SJSA1 (cell line): ENCODE measurements at regions not wholly inside any gene's neighbourhood (a gene's known extent, or its start where the extent isn't known, plus 50 kb on each side); places are given as distances from the start of the nearest gene placed in this dataset.
A peak's percentile ranks its signal among the peaks of the same experiment; 100 is the strongest.

Source experiments
- DNase-seq, 2 experiments: peaks; one replicate each; pipeline ENCODE4 v3.0.0-alpha.2; 2015 to 2020; ENCODE audit warnings: low spot score in 2 of 2, low read depth in 1 of 2
- H3K27ac ChIP-seq: fragments of 250-450 bp; sonication (Bioruptor Pico); 2 replicates; pipeline ENCODE4 v1.5.1; 2020; ENCODE audit warnings: mild to moderate bottlenecking, moderate library complexity
- H3K27me3 ChIP-seq: fragments of 250-450 bp; sonication (Bioruptor Pico); replicated peaks from 2 replicates; pipeline ENCODE4 v1.5.1; 2020; ENCODE audit warnings: mild to moderate bottlenecking, moderate library complexity
- H3K36me3 ChIP-seq: fragments of 250-450 bp; sonication (Bioruptor Pico); 2 replicates; pipeline ENCODE4 v1.5.1; 2020; ENCODE audit warnings: mild to moderate bottlenecking
- H3K4me1 ChIP-seq: fragments of 250-450 bp; sonication (Bioruptor Pico); replicated peaks from 2 replicates; pipeline ENCODE4 v1.6.1; 2021; ENCODE audit warnings: mild to moderate bottlenecking
- H3K4me3 ChIP-seq: fragments of 250-450 bp; sonication (Bioruptor Pico); 2 replicates; pipeline ENCODE4 v1.5.1; 2020; ENCODE audit warnings: mild to moderate bottlenecking
- H3K9me3 ChIP-seq: fragments of 250-450 bp; sonication (Bioruptor Pico); replicated peaks from 2 replicates; pipeline ENCODE4 v1.5.1; 2020; ENCODE audit warnings: mild to moderate bottlenecking

- no peaks in the 10 kb centered on the region for H3K9me3 ChIP-seq
- no peak overlapping the region for H3K27ac ChIP-seq
- H3K36me3 ChIP-seq, result no peaks in the 10 kb centered on the region
- no peak for DNase-seq
- H3K4me3 ChIP-seq, result no peak overlapping the region
- H3K27me3 ChIP-seq, result no peaks in the 10 kb centered on the region
- no peaks in the 10 kb centered on the region for H3K4me1 ChIP-seq
Measured at GRCh38 chr5:85096421-85096820, 711.7 kb upstream of the EDIL3 start.

- Histone ChIP-seq H3K4me3 (no peak overlapping the region), H3K27ac (no peak overlapping the region), H3K27me3 (no peaks in the 10 kb centered on the region; the same call in 1 of the 2 replicates), H3K4me1 (no peaks in the 10 kb centered on the region), H3K36me3 (no peaks in the 10 kb centered on the region), H3K9me3 (no peaks in the 10 kb centered on the region)
- no peak for DNase-seq
Measured at GRCh38 chr5:85108471-85108870, 723.8 kb upstream of the EDIL3 start.

DNA sequence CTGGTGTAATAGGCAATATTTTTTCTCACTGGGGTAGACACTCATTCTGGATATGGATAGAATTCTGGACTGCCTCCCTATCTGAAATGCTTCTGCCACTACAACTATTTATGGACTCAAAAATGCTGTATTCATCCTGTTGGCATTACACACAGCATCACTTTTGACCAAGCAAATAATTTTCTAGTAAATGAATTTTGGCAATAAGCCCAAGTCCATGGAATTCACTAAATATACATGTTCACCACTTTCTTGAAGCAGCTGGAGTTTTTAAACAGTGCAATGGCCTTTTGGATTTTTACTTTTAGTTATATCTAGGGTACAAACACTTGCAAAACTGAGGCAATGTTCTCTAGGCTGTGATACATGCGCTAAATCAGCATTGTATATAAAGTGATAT, 724.9 kb upstream of the EDIL3 start:
- no peak overlapping the region for H3K27ac ChIP-seq
- DNase-seq, result no peak
- no peaks in the 10 kb centered on the region for H3K4me1 ChIP-seq
- H3K36me3 ChIP-seq, result no peaks in the 10 kb centered on the region
- H3K9me3 ChIP-seq, result no peaks in the 10 kb centered on the region
- no peak overlapping the region for H3K4me3 ChIP-seq
- no peaks in the 10 kb centered on the region for H3K27me3 ChIP-seq

- H3K4me1 ChIP-seq, result no peaks in the 10 kb centered on the region
- DNase-seq, result peak in 1 of 2 experiments; percentile 10
- no peak overlapping the region for H3K27ac ChIP-seq
- H3K27me3 ChIP-seq, result no peaks in the 10 kb centered on the region
- no peak overlapping the region for H3K4me3 ChIP-seq
- no peaks in the 10 kb centered on the region for H3K36me3 ChIP-seq
- H3K9me3 ChIP-seq, result no peaks in the 10 kb centered on the region
Measured at GRCh38 chr5:85132269-85132668, 747.6 kb upstream of the EDIL3 start.

DNA sequence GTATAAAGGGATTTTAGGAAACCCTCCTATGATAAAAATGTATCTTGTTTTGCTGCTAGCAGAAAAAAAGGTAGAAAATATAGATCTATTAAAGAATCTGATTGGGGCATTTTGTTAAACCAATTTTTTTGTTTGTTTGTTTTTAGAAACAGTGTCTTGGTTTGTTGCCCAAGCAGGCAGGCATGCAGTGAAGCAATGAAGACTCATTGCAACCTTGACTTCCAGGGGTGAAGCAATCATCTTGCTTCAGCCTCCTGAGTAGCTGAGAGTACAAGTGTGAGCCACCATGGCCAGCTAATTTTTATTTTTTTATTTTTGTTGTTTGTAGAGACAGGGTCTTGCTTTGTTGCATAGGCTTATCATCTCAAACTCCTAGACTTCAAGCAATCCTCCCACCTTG, 755.8 kb upstream of the EDIL3 start:
- Histone ChIP-seq H3K4me3 (no peak overlapping the region), H3K27ac (no peak overlapping the region), H3K9me3 (no peaks in the 10 kb centered on the region), H3K4me1 (no peaks in the 10 kb centered on the region), H3K36me3 (no peaks in the 10 kb centered on the region), H3K27me3 (no peaks in the 10 kb centered on the region)
- no peak for DNase-seq

DNA sequence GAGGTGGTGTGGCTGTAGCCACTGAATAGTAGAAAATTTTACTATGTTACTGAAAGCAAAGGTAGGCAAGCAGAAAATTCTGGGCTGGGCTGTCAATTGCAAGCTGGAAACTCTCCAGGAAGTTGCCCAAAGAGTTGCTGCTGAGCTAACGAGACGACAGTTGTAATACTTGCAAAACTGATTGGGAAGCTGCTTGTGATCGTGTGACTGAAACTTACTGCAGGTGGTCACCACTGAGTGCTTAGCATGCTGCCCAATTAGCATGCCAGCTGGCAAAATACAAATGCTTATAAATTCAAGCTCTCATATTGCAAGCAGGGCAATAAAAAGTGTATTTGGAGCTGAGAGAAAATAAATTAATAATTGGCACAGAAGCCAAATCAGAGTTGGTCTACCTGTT, 758.5 kb upstream of the EDIL3 start:
- DNase-seq, result no peak
- Histone ChIP-seq H3K9me3 (no peaks in the 10 kb centered on the region), H3K27ac (no peak overlapping the region), H3K4me1 (no peaks in the 10 kb centered on the region), H3K27me3 (no peaks in the 10 kb centered on the region), H3K36me3 (no peaks in the 10 kb centered on the region), H3K4me3 (no peak overlapping the region)

DNA sequence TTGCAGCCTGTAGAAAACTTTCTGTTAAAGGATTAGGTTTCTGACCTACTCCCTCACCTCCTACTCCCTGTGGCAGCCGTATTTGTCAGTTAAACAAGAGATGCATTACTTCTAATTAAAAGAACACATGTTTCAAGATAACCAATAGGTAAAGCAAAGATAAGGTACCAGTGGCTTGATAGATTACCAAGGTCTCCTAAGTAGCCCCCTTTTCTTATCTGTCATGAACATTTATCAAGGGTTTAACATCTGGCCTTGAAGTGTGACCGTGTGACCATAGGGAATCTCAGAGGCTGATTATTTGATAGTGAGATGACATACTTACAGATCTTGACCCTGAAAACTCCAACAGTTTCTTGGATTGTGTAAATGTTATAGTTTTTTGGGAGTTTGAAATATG, 764.0 kb upstream of the EDIL3 start:
- no peak for DNase-seq
- Histone ChIP-seq H3K27me3 (no peaks in the 10 kb centered on the region; the same call in 1 of the 2 replicates), H3K4me3 (no peak overlapping the region), H3K9me3 (no peaks in the 10 kb centered on the region), H3K36me3 (no peaks in the 10 kb centered on the region), H3K27ac (no peak overlapping the region), H3K4me1 (no peaks in the 10 kb centered on the region)

- Histone ChIP-seq H3K4me3 (no peak overlapping the region), H3K4me1 (no peaks in the 10 kb centered on the region), H3K27ac (no peak overlapping the region), H3K36me3 (no peaks in the 10 kb centered on the region), H3K27me3 (no peaks in the 10 kb centered on the region), H3K9me3 (no peaks in the 10 kb centered on the region)
- DNase-seq, result no peak
Measured at GRCh38 chr5:85159395-85159794, 774.7 kb upstream of the EDIL3 start.

DNA sequence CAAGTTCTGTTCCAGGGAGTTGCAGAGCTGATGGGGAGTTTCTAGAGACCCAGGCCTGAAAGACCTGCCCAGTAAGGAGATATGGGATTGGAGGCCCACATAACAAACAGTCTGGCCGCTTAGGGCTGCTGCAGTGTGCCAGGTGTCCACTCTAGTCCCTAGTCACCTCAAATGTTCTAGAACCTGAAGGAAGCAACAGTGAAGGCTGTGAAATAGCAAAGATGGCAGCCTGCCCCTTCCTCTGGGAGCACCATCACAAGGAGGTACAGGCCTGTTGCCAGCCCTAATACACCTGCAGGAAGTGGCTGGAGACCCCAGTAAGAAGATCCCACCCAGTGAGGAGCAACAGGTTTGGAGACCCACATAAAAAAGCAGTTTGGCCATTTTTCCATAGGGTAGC, 783.8 kb upstream of the EDIL3 start:
- Histone ChIP-seq H3K27me3 (no peaks in the 10 kb centered on the region), H3K27ac (no peak overlapping the region), H3K9me3 (no peaks in the 10 kb centered on the region), H3K4me1 (no peaks in the 10 kb centered on the region), H3K36me3 (no peaks in the 10 kb centered on the region), H3K4me3 (no peak overlapping the region)
- DNase-seq, result no peak

GRCh38 chr5:85170183-85170582, 785.5 kb upstream of the EDIL3 start:
- Histone ChIP-seq H3K27ac (no peak overlapping the region), H3K4me1 (no peaks in the 10 kb centered on the region), H3K4me3 (no peak overlapping the region), H3K27me3 (no peaks in the 10 kb centered on the region), H3K36me3 (no peaks in the 10 kb centered on the region), H3K9me3 (no peaks in the 10 kb centered on the region)
- no peak for DNase-seq

DNA sequence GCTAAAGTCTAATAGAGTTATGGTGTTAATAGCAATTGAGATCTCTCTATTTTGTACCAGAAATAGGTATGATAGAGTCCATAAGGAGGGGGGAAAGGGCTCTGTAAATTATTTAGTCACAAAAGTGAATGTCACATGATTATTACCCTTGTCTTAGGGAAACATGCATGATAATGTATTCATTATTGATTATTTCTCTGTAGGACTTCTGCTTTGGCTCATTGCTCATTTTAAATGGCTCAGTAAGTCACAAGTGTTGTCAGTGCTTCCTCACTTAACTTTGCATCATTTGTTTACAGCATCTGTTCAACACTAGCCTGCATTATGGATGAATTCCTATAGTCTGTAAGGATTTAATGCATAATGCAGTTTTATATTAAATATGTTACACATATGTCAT, 788.8 kb upstream of the EDIL3 start:
- Histone ChIP-seq H3K4me1 (no peaks in the 10 kb centered on the region), H3K9me3 (no peaks in the 10 kb centered on the region), H3K36me3 (no peaks in the 10 kb centered on the region), H3K27me3 (no peaks in the 10 kb centered on the region), H3K4me3 (no peak overlapping the region), H3K27ac (no peak overlapping the region)
- no peak for DNase-seq

DNA sequence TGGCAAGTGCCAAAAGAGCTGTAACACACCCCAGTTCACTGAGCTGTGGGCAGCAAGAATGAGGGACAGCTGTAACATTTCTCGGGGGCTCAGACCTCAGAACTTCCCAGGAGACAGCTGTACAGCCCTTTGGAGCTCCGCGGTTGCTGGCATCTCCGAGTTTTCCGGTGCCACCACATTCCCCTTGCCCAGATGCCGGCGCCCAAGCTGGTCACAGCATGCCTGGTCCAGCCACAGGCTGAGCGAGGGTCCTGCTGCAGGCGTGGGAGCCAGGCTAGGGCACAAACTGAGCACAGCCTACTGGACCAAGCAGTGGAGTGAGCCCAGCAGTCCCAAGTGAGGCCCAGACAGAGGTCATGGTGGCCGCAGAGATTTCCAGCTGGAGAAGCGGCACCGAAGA, 797.7 kb upstream of the EDIL3 start:
- Histone ChIP-seq H3K4me1 (no peaks in the 10 kb centered on the region), H3K36me3 (no peaks in the 10 kb centered on the region), H3K27me3 (no peaks in the 10 kb centered on the region), H3K27ac (no peak overlapping the region), H3K4me3 (no peak overlapping the region), H3K9me3 (no peaks in the 10 kb centered on the region)
- no peak for DNase-seq

DNA sequence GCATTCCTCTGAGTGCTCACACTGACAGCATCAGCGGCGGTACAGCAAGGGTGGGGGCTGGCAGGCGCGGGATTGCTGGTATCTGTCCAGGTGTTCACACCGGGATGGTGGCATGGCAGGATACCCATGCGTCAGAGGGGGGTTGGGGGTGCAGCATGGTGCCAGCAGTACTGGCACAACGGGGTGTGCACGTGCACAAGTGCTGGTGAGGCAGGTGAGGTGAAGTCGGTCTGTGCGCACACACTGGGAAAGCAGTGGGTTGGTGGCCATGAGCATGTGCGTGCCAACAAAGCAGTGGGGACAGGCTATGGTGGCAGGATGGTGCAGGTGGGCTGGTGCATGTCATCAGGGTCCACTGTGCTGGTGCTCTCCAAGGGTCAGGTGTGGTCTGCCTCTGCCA, 819.6 kb upstream of the EDIL3 start:
- H3K36me3 ChIP-seq, result no peaks in the 10 kb centered on the region
- peak in 1 of 2 experiments; percentile 31 for DNase-seq
- no peak overlapping the region for H3K27ac ChIP-seq
- H3K4me1 ChIP-seq, result no peaks in the 10 kb centered on the region
- no peak overlapping the region for H3K4me3 ChIP-seq
- no peaks in the 10 kb centered on the region for H3K9me3 ChIP-seq
- no peaks in the 10 kb centered on the region for H3K27me3 ChIP-seq

DNA sequence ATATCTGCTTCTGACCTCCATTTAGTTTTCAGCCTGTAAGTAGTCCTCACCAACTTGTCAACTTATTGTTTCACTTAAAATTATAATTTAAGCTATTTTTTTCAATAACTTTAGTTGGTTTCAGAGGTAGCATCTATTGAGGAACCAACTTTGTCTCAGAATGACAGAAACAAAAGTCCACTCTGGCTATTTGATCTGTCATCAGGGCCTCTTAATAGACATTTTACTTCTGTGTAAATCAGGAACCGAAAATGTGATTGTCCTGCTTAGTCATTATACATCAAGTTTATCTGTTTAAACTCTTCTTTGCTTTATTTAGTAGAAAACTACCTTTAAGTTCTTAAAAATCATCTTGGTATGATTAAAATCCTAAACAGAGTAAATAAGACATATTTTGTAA, 820.8 kb upstream of the EDIL3 start:
- H3K9me3 ChIP-seq, result no peaks in the 10 kb centered on the region
- no peaks in the 10 kb centered on the region for H3K36me3 ChIP-seq
- H3K4me3 ChIP-seq, result no peak overlapping the region
- H3K27ac ChIP-seq, result no peak overlapping the region
- DNase-seq, result no peak
- no peaks in the 10 kb centered on the region for H3K4me1 ChIP-seq
- no peaks in the 10 kb centered on the region for H3K27me3 ChIP-seq

DNA sequence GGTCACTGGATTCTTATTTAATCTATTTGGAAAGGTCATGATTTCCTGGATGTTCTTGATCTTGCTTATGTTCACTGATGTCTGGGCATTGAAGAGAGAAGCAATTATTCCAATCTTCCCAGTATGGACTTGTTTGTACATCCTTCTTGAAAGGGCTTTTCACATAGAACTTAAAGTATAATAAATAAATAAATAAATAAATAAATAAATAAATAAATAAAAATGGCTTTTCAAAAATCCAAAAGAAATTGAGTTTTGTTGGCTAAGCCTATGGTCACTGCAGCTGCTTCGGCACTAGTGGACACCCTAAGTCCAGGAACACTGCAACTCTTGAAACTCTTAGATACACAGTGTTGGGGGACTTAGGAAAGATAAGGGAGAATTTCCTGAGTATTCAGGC, 840.7 kb upstream of the EDIL3 start:
- H3K4me3 ChIP-seq, result no peak overlapping the region
- no peak overlapping the region for H3K27ac ChIP-seq
- H3K27me3 ChIP-seq, result no peaks in the 10 kb centered on the region
- DNase-seq, result no peak
- H3K9me3 ChIP-seq, result no peaks in the 10 kb centered on the region
- H3K4me1 ChIP-seq, result no peaks in the 10 kb centered on the region
- H3K36me3 ChIP-seq, result no peaks in the 10 kb centered on the region
